ENCODE measurements at regions not wholly inside any gene's neighbourhood (a gene's known extent, or its start where the extent isn't known, plus 50 kb on each side); places are given as distances from the start of the nearest gene placed in this dataset.

DNA sequence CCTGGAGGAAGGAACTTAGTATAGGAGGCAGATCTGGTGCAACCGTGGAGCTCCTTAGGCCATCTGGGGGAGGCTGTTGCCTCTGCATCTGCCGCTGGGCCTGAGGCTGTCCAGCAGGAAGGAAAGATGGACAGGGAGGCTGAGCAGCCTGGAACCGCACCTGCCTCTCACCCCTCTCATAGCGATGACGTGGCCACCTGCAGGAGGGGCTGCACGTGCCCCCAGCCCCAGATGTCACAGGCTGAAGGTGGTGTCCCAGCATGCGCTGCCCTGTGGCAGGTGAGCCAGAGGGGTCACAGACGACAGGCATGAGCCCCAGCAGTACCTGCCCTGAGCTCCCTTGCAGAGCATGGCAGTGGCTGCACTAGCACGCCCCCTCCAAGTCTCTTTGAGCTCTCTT lies 283.9 kb downstream of the ACTR3B start:
- TF ChIP-seq, protein P1, sequence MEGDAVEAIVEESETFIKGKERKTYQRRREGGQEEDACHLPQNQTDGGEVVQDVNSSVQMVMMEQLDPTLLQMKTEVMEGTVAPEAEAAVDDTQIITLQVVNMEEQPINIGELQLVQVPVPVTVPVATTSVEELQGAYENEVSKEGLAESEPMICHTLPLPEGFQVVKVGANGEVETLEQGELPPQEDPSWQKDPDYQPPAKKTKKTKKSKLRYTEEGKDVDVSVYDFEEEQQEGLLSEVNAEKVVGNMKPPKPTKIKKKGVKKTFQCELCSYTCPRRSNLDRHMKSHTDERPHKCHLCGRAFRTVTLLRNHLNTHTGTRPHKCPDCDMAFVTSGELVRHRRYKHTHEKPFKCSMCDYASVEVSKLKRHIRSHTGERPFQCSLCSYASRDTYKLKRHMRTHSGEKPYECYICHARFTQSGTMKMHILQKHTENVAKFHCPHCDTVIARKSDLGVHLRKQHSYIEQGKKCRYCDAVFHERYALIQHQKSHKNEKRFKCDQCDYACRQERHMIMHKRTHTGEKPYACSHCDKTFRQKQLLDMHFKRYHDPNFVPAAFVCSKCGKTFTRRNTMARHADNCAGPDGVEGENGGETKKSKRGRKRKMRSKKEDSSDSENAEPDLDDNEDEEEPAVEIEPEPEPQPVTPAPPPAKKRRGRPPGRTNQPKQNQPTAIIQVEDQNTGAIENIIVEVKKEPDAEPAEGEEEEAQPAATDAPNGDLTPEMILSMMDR (conservative IDR thresholded peaks at IDR 0.05; ENCODE audit: low read depth, low read length), result no peak
- H3K4me3 ChIP-seq (ENCODE audit: low read depth, low read length), result no peak overlapping the region
- DNase-seq (ENCODE audit: low read depth), result no peak

DNA sequence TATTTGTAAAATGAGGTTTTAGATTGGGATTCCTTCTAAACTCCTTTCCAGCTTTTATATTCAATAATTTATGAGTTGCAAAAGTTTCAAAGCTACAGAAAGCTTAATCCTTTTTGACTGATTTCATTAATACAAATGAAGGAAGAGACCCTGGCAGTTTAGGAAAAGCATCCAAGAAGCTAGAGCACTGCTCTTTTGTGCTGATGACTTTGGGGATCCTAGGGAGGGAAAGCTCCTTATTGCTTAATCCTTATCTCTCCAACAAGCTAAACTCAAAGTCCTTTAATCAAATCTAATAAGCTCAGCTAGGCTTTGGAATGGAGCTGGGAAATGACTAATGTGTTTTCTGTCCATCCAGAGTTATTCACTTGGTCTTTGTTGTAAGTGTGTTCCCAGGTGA lies 285.4 kb downstream of the ACTR3B start:
- TF ChIP-seq, protein P1 (conservative IDR thresholded peaks at IDR 0.05; ENCODE audit: low read depth, low read length), result no peak
- DNase-seq (ENCODE audit: low read depth), result no peak
- H3K4me3 ChIP-seq (ENCODE audit: low read depth, low read length), result no peak overlapping the region

DNA sequence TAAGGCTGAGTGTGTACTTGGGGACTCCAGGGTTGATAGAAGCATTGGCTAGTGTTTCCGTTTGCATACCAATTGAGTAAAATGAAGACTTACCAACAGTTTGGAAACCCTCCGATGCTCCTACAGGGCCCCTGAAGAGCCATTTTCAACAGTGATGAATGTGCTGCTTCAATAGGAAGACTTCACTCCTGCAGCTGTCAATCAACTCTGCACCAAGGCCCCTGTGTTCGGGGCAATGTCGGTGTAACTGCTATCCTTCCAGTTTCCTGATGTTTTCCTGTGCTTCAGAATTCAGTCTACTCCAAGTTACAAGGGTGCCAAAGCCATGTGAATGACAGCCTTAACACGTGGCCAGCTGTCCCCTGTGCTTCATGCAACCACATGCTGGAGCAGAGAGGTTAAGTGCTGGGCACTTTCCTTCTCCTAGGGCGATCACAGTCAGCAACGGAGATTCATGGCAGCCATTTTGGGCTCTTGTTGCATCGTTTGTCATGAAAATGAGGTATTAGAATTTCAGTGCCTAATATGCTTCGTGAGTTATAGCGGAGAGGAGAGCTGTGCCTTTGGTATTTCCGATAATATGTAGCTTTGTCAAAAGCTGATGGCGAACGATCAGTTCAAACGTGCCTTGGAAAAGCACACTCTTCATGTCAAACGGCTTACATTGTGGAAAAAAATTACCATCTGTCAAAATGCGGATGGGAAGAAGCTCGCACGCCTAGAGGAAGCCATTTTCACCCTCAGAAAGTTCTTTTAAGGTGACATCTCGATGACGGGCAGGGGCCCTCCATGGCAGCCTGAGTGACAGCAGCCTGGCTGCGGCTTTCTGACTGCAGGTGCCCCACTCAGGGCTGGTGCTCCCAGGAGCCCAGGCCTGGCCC lies 287.8 kb downstream of the ACTR3B start:
- no peak overlapping the region for H3K4me3 ChIP-seq (ENCODE audit: low read depth, low read length)
- DNase-seq (ENCODE audit: low read depth), result no peak

DNA sequence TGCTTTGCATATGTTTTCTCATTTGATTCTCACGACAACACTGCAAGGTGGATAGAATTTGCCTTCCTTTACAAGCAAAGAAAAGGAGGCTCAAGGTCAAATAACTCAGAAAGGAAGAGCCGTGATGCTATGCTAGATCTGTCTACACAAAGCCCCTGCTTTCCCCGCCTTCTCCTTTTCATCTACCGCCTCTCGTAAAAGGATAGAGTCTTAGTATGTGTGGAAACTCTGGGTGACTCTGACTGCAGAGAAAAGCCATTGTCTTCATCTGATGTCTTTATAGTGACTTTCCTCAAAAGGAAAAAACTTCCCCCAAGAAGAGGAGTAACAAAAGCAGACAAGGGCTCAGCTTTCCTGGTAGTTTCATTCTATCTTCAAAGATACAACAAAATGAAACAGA lies 292.7 kb downstream of the ACTR3B start:
- no peak for DNase-seq (ENCODE audit: low read depth)
- no peak overlapping the region for H3K4me3 ChIP-seq (ENCODE audit: low read depth, low read length)
- TF ChIP-seq, protein P1 (conservative IDR thresholded peaks at IDR 0.05; ENCODE audit: low read depth, low read length), result no peak

More for the DNA sequence above, 287.8 kb downstream of the ACTR3B start:
- TF ChIP-seq, protein P1 (conservative IDR thresholded peaks at IDR 0.05; ENCODE audit: low read depth, low read length), result no peak

DNA sequence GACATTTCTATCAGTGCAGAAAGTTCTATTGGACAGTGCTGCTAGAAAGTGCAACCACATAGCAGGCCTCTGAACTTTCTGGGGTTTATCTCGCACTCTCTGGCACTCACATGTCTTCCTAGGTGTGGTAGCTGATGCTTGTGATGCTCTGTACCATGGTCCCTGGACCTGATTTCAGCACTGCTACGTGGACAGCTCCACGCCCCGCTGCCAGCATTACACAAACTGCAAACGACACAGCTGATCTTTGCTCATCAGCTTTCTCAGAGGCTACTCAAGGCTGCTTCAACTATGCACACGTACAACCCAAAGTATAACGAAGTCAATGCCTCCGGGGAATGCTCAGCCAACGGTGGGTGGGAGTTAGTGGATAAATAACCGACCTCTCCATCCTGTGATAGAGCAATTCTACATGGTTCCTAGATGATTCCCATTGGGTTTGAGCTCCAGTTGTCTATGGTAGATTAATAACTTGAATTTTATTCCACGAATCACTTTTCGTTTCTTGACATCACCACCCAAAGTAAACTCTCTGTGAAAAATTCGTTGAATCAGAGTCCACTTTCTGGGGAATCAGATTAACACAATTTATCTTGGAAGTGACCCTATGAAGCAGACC lies 302.5 kb downstream of the ACTR3B start:
- TF ChIP-seq, protein P1 (conservative IDR thresholded peaks at IDR 0.05; ENCODE audit: low read depth, low read length), result no peak
- no peak overlapping the region for H3K4me3 ChIP-seq (ENCODE audit: low read depth, low read length)
- DNase-seq (ENCODE audit: low read depth), result no peak

DNA sequence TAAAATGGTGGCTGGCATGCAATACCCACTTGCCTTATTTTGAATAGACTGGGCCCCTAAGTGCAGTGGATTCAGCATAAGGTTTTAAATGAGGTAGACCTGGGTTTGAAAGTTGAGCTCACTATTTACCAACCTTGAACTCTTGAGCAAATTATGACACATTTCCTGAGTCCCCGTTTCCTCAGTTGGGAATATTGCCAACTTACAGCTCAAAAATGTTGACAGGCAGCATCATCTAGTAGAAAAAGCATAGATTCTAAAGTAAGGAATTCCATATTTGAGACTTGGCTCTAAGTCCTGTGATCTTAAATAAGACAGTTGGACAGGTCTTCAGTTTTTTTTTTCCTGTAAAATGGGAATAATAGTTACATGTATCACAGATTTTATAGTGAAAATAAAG lies 305.5 kb downstream of the ACTR3B start:
- no peak overlapping the region for H3K4me3 ChIP-seq (ENCODE audit: low read depth, low read length)
- TF ChIP-seq, protein P1 (conservative IDR thresholded peaks at IDR 0.05; ENCODE audit: low read depth, low read length), result no peak
- no peak for DNase-seq (ENCODE audit: low read depth)
